ENCODE measurements at regions not wholly inside any gene's neighbourhood (a gene's known extent, or its start where the extent isn't known, plus 50 kb on each side); places are given as distances from the start of the nearest gene placed in this dataset.
"Not testable (repeated sequence)": the region's sequence is repeated elsewhere in the genome, so short reads cannot be mapped to it uniquely, and the experiment has no call there.

- not testable (repeated sequence) for TF ChIP-seq CTCF (conservative IDR thresholded peaks at IDR 0.05 in 1 of 2, IDR thresholded peaks at IDR 0.05 in 1 of 2; ENCODE audit: extremely low read depth in 1 of 2, insufficient read depth in 1 of 2, low read depth in 1 of 2, low read length in 2 of 2); EZH2 (IDR thresholded peaks at IDR 0.05; ENCODE audit: borderline replicate concordance, low read length)
Observed at GRCh38 chr4:103412646-103413045, 214.5 kb upstream of the CENPE start.
